IMR-90 (cell line): ENCODE measurements at regions not wholly inside any gene's neighbourhood (a gene's known extent, or its start where the extent isn't known, plus 50 kb on each side); places are given as distances from the start of the nearest gene placed in this dataset.

Experiments used
- ATAC-seq: fragments of 200-7000 bp; cut with Tn5 transposase; 2 replicates; pipeline ENCODE4 v1.9.1; 2020; ENCODE audit warnings: low read depth, mild to moderate bottlenecking, moderate library complexity
- BruUV-seq: library from RNA; stranded (reverse); fragments of 400-500 nt; replicated peaks from 2 replicates; lab custom pipeline; 2021; lab: Mats Ljungman, UMichigan
- CTCF ChIA-PET: fragments of 300-600 bp; formaldehyde crosslinking; extraction: SDS; loops from one replicate; lab custom pipeline; 2021; ENCODE audit warnings: antibody characterized with exemption; lab: Yijun Ruan, JAX
- POLR2A ChIA-PET: fragments of 300-600 bp; sonication (Branson Sonifier 250); formaldehyde crosslinking; loops from one replicate; lab custom pipeline; 2022; ENCODE audit warnings: antibody characterized with exemption; ENCODE audit not compliant: unreplicated experiment; lab: Charles Lee
- DNase-seq: peaks from one replicate; pipeline ENCODE4 v3.0.0; 2013
- H2AFZ ChIP-seq: replicated peaks from 2 replicates; pipeline ENCODE3; 2013; ENCODE audit warnings: low read length, mild to moderate bottlenecking; ENCODE audit not compliant: poor library complexity
- H2AK5ac ChIP-seq: 2 replicates; pipeline ENCODE4 v1.6.1; 2013; ENCODE audit warnings: low read depth, low read length, inconsistent platforms
- H2AK9ac ChIP-seq: replicated peaks from 2 replicates; pipeline ENCODE3; 2013; ENCODE audit warnings: mild to moderate bottlenecking, low read depth, low read length, moderate library complexity; ENCODE audit not compliant: poor library complexity
- H2BK120ac ChIP-seq: 2 replicates; pipeline ENCODE4 v1.6.1; 2013; ENCODE audit warnings: low read depth, low read length, inconsistent platforms
- H2BK15ac ChIP-seq: 3 replicates; pipeline ENCODE4 v1.6.1; 2013; ENCODE audit warnings: low read depth, low read length, inconsistent platforms
- H2BK20ac ChIP-seq: 2 replicates; pipeline ENCODE4 v1.6.1; 2013; ENCODE audit warnings: low read depth, mild to moderate bottlenecking, inconsistent platforms, low read length, moderate library complexity
- H2BK5ac ChIP-seq: 2 replicates; pipeline ENCODE4 v1.6.1; 2013; ENCODE audit warnings: mild to moderate bottlenecking, low read depth, low read length, inconsistent platforms; ENCODE audit not compliant: poor library complexity, severe bottlenecking
- H3K14ac ChIP-seq: replicated peaks from 2 replicates; pipeline ENCODE4 v1.6.1; 2013; ENCODE audit warnings: low read depth, low read length, inconsistent platforms
- H3K18ac ChIP-seq: 2 replicates; pipeline ENCODE4 v1.6.1; 2013; ENCODE audit warnings: low read depth, low read length, control low read depth
- H3K23ac ChIP-seq: 2 replicates; pipeline ENCODE4 v1.6.1; 2013; ENCODE audit warnings: low read depth, low read length, inconsistent platforms
- H3K27ac ChIP-seq: 2 replicates; pipeline ENCODE4 v1.5.1; 2013; ENCODE audit warnings: mild to moderate bottlenecking, control low read depth, low read length; ENCODE audit not compliant: insufficient read depth
- H3K27me3 ChIP-seq: 2 replicates; pipeline ENCODE4 v1.6.1; 2013; ENCODE audit warnings: low read length; ENCODE audit not compliant: control insufficient read depth, insufficient read depth
- H3K36me3 ChIP-seq: 2 replicates; pipeline ENCODE4 v1.6.1; 2013; ENCODE audit warnings: low read length, mixed read lengths; ENCODE audit not compliant: control insufficient read depth, insufficient read depth
- H3K4ac ChIP-seq: 2 replicates; pipeline ENCODE4 v1.6.1; 2013; ENCODE audit warnings: low read depth, low read length, inconsistent platforms
- H3K4me1 ChIP-seq: 2 replicates; pipeline ENCODE4 v1.6.1; 2013; ENCODE audit warnings: low read length, mixed read lengths; ENCODE audit not compliant: control insufficient read depth, insufficient read depth
- H3K4me2 ChIP-seq: 2 replicates; pipeline ENCODE4 v1.6.1; 2013; ENCODE audit warnings: low read depth, mild to moderate bottlenecking, control low read depth, low read length, moderate library complexity
- H3K4me3 ChIP-seq: 2 replicates; pipeline ENCODE4 v1.5.1; 2013; ENCODE audit warnings: low read depth, mild to moderate bottlenecking, control low read depth, low read length, moderate library complexity; ENCODE audit not compliant: insufficient read depth
- H3K56ac ChIP-seq: 2 replicates; pipeline ENCODE4 v1.6.1; 2013; ENCODE audit warnings: low read length, inconsistent platforms; ENCODE audit not compliant: insufficient read depth; ENCODE audit errors: extremely low read depth
- H3K79me1 ChIP-seq, 2 experiments: 2 replicates each; pipeline ENCODE4 v1.6.1; 2013; ENCODE audit warnings: low read length in 2 of 2, inconsistent platforms in 1 of 2, low read depth in 1 of 2
- H3K9ac ChIP-seq: 2 replicates; pipeline ENCODE4 v1.6.1; 2013; ENCODE audit warnings: low read depth, low read length, control low read depth
- H3K9me1 ChIP-seq: 2 replicates; pipeline ENCODE4 v1.6.1; 2013; ENCODE audit warnings: low read length, inconsistent platforms; ENCODE audit not compliant: insufficient read depth
- H3K9me3 ChIP-seq: 2 replicates; pipeline ENCODE4 v1.6.1; 2013; ENCODE audit warnings: low read length; ENCODE audit not compliant: control insufficient read depth, insufficient read depth
- H4K20me1 ChIP-seq: 2 replicates; pipeline ENCODE4 v1.6.1; 2013; ENCODE audit warnings: low read length, inconsistent platforms; ENCODE audit not compliant: insufficient read depth
- H4K5ac ChIP-seq: 2 replicates; pipeline ENCODE4 v1.6.1; 2013; ENCODE audit warnings: mild to moderate bottlenecking, low read depth, low read length, control low read depth
- H4K8ac ChIP-seq, 2 experiments: 2 replicates each; pipeline ENCODE4 v1.6.1; 2013; ENCODE audit warnings: low read depth in 2 of 2, low read length in 2 of 2, control low read depth in 1 of 2, inconsistent platforms in 1 of 2
- H4K91ac ChIP-seq: 2 replicates; pipeline ENCODE4 v1.6.1; 2013; ENCODE audit warnings: low read depth, low read length, inconsistent platforms; ENCODE audit not compliant: insufficient read depth
- FOS ChIP-seq: fragments of 150-350 bp; IDR thresholded peaks from 2 replicates; pipeline ENCODE4 v1.6.1; 2016; ENCODE audit warnings: low read depth, low read length
- NFE2L2 ChIP-seq: fragments of 150-350 bp; IDR thresholded peaks from 2 replicates; pipeline ENCODE4 v1.6.1; 2016; ENCODE audit warnings: low read depth, mild to moderate bottlenecking, low read length
- dilution Hi-C: fragments of 300-500 bp; cut with HindIII; formaldehyde crosslinking; loops from one replicate; pipeline ENCODE4 v1.14.3; 2018; ENCODE audit warnings: low sequenced_read_pairs; ENCODE audit not compliant: unreplicated experiment
- in situ Hi-C: fragments of 300-500 bp; cut with MboI; formaldehyde crosslinking; loops from 3 replicates; pipeline ENCODE4 v1.14.3; 2019; ENCODE audit warnings: low sequenced_read_pairs, inconsistent platforms, mixed read lengths
- intact Hi-C: fragments of 100-400 bp; cut with micrococcal nuclease; formaldehyde crosslinking; loops from 2 replicates; pipeline ENCODE4 v1.10.0; 2022
- TF ChIP-seq, protein P1 (sequence below): fragments of 150-350 bp; IDR thresholded peaks from 2 replicates; pipeline ENCODE4 v1.6.1; 2017; ENCODE audit warnings: mild to moderate bottlenecking, antibody characterized with exemption, low read length, low read depth

- Histone ChIP-seq H3K9me1 (no peaks in the 10 kb centered on the region), H4K20me1 (no peaks in the 10 kb centered on the region), H2BK15ac (no peak overlapping the region), H2BK120ac (no peak overlapping the region), H2BK5ac (no peak overlapping the region), H3K4ac (no peak overlapping the region), H4K91ac (no peak overlapping the region), H2AFZ (no peak overlapping the region), H3K27ac (no peak overlapping the region; the same call in 1 of the 2 replicates), H3K9me3 (no peaks in the 10 kb centered on the region), H3K18ac (peak overlapping the region; percentile 9; the same call in 1 of the 2 replicates), H2BK20ac (no peak overlapping the region), H3K9ac (no peak overlapping the region), H3K27me3 (peaks cover 6% of the 10 kb centered on the region), H3K36me3 (no peaks in the 10 kb centered on the region), H3K56ac (no peak overlapping the region), H3K4me3 (no peak overlapping the region), H4K5ac (no peak overlapping the region; the same call in 1 of the 2 replicates), H2AK9ac (no peak overlapping the region), H3K4me1 (peaks cover 6% of the 10 kb centered on the region; the same call in 1 of the 2 replicates), H4K8ac (no peak overlapping the region), H3K79me1 (no peaks in the 10 kb centered on the region), H3K23ac (no peak overlapping the region), H2AK5ac (no peak overlapping the region), H3K14ac (no peak overlapping the region), H3K4me2 (no peak overlapping the region; the same call in 1 of the 2 replicates)
- BruUV-seq: no TSS peak
- ChIA-PET CTCF (no interaction called here), POLR2A (no interaction called here)
- peak; percentile 79 for ATAC-seq
- intact Hi-C loops (no loop called here), in situ Hi-C loops (no loop called here), dilution Hi-C loops (no loop called here)
- TF ChIP-seq FOS: no peak
- peak; percentile 71; the same call in 1 of the 2 replicates for TF ChIP-seq NFE2L2
- TF ChIP-seq, protein P1, sequence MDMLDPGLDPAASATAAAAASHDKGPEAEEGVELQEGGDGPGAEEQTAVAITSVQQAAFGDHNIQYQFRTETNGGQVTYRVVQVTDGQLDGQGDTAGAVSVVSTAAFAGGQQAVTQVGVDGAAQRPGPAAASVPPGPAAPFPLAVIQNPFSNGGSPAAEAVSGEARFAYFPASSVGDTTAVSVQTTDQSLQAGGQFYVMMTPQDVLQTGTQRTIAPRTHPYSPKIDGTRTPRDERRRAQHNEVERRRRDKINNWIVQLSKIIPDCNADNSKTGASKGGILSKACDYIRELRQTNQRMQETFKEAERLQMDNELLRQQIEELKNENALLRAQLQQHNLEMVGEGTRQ: no peak
- peak; percentile 8 for DNase-seq
These were observed 85.5 kb upstream of the GDF10 start for GRCh38 chr10:47214520-47214919.
